GM23338 (cell line): ENCODE measurements at regions not wholly inside any gene's neighbourhood (a gene's known extent, or its start where the extent isn't known, plus 50 kb on each side); places are given as distances from the start of the nearest gene placed in this dataset.

Experiments used
- ATAC-seq: fragments of 200-7000 bp; cut with Tn5 transposase; 3 replicates; pipeline ENCODE4 v1.9.1; 2020
- DNase-seq: peaks from one replicate; pipeline ENCODE4 v3.0.0-alpha.2; 2015; ENCODE audit warnings: low spot score
- H2AFZ ChIP-seq: fragments of 200-600 bp; sonication (generic); 2 replicates; pipeline ENCODE4 v1.8.0; 2016; ENCODE audit warnings: antibody characterized with exemption, mild to moderate bottlenecking, moderate library complexity
- H3F3A ChIP-seq: fragments of 200-600 bp; sonication (generic); replicated peaks from 2 replicates; pipeline ENCODE4 v1.8.0; 2017; ENCODE audit warnings: antibody characterized with exemption, mixed run types, low read depth
- H3K27ac ChIP-seq: fragments of 200-600 bp; sonication (generic); 2 replicates; pipeline ENCODE4 v1.6.1; 2016; ENCODE audit warnings: low read depth
- H3K27me3 ChIP-seq: fragments of 200-600 bp; sonication (generic); 2 replicates; pipeline ENCODE4 v1.8.0; 2016; ENCODE audit warnings: mild to moderate bottlenecking, mixed run types, moderate library complexity; ENCODE audit not compliant: insufficient read depth
- H3K36me3 ChIP-seq: fragments of 200-600 bp; sonication (generic); 2 replicates; pipeline ENCODE4 v1.8.0; 2016; ENCODE audit warnings: mild to moderate bottlenecking; ENCODE audit not compliant: insufficient read depth
- H3K4me1 ChIP-seq: fragments of 200-600 bp; sonication (generic); 2 replicates; pipeline ENCODE4 v1.8.0; 2016; ENCODE audit warnings: mild to moderate bottlenecking, moderate library complexity; ENCODE audit not compliant: insufficient read depth
- H3K4me2 ChIP-seq: fragments of 200-600 bp; sonication (generic); 2 replicates; pipeline ENCODE4 v1.7.1; 2017; ENCODE audit warnings: mixed run types
- H3K4me3 ChIP-seq: fragments of 200-600 bp; sonication (generic); 2 replicates; pipeline ENCODE4 v1.6.1; 2016; ENCODE audit warnings: mixed run types
- H3K79me2 ChIP-seq: fragments of 200-600 bp; sonication (generic); replicated peaks from 2 replicates; pipeline ENCODE4 v1.8.0; 2017; ENCODE audit warnings: mild to moderate bottlenecking; ENCODE audit not compliant: insufficient read depth
- H3K9me2 ChIP-seq: fragments of 200-600 bp; sonication (generic); 2 replicates; pipeline ENCODE4 v1.8.0; 2017; ENCODE audit not compliant: insufficient read depth
- H4K20me1 ChIP-seq: fragments of 200-600 bp; sonication (generic); replicated peaks from 2 replicates; pipeline ENCODE4 v1.8.0; 2017; ENCODE audit warnings: mild to moderate bottlenecking; ENCODE audit not compliant: insufficient read depth
- H3K27ac Mint-ChIP-seq: 2 replicates; pipeline ENCODE4 v1.8.0; 2020; ENCODE audit warnings: inconsistent platforms, mild to moderate bottlenecking, moderate library complexity, mixed read lengths
- H3K27me3 Mint-ChIP-seq: 3 replicates; pipeline ENCODE4 v1.8.0; 2022; ENCODE audit warnings: low read depth, mild to moderate bottlenecking, moderate library complexity, mixed read lengths, inconsistent platforms; ENCODE audit not compliant: insufficient read depth, poor library complexity
- H3K36me3 Mint-ChIP-seq: 3 replicates; pipeline ENCODE4 v1.8.0; 2021; ENCODE audit warnings: low read depth, mild to moderate bottlenecking, inconsistent platforms, moderate library complexity, mixed read lengths
- H3K4me1 Mint-ChIP-seq: 3 replicates; pipeline ENCODE4 v1.8.0; 2020; ENCODE audit warnings: mild to moderate bottlenecking, inconsistent platforms, mixed read lengths
- H3K4me3 Mint-ChIP-seq: 3 replicates; pipeline ENCODE4 v1.8.0; 2021; ENCODE audit warnings: moderate library complexity, mild to moderate bottlenecking, inconsistent platforms, mixed read lengths
- H3K9me3 Mint-ChIP-seq: 3 replicates; pipeline ENCODE4 v1.8.0; 2020; ENCODE audit warnings: moderate library complexity, mild to moderate bottlenecking, inconsistent platforms, mixed read lengths
- CREB1 ChIP-seq: fragments of 250-450 bp; sonication (Bioruptor Pico); IDR thresholded peaks from 2 replicates; pipeline ENCODE4 v1.5.0; 2020; ENCODE audit warnings: low read depth, mild to moderate bottlenecking, moderate library complexity
- EZH2 ChIP-seq: fragments of 200-600 bp; sonication (generic); IDR thresholded peaks from one replicate; pipeline ENCODE4 v1.8.0; 2017; ENCODE audit warnings: antibody characterized with exemption, mild to moderate bottlenecking, low read depth; ENCODE audit not compliant: unreplicated experiment
- EZH2phosphoT487 ChIP-seq: fragments of 200-600 bp; sonication (generic); IDR thresholded peaks from one replicate; pipeline ENCODE4 v1.8.1; 2018; ENCODE audit warnings: antibody characterized with exemption; ENCODE audit not compliant: unreplicated experiment
- JUNB ChIP-seq: IDR thresholded peaks from one replicate; pipeline ENCODE4 v1.6.1; 2016; ENCODE audit warnings: antibody characterized with exemption; ENCODE audit not compliant: unreplicated experiment
- STAT1 ChIP-seq: IDR thresholded peaks from one replicate; pipeline ENCODE4 v1.6.1; 2016; ENCODE audit warnings: antibody characterized with exemption; ENCODE audit not compliant: unreplicated experiment
- TF ChIP-seq, protein P1 (sequence below), 2 experiments: fragments of 200-600 bp in 1 of 2; sonication (generic) in 1 of 2; conservative IDR thresholded peaks; 2 replicates each; pipeline versions ENCODE4 v1.5.1 to v1.6.1; 2016 to 2017; ENCODE audit warnings: antibody characterized with exemption in 2 of 2, low read depth in 2 of 2, mild to moderate bottlenecking in 2 of 2, moderate library complexity in 1 of 2
- TF ChIP-seq, protein P2 (sequence below): IDR thresholded peaks from 2 replicates; pipeline ENCODE4 v1.6.1; 2016; ENCODE audit warnings: antibody characterized with exemption
- TF ChIP-seq, protein P3 (sequence below): fragments of 250-450 bp; sonication (Bioruptor Pico); IDR thresholded peaks from 2 replicates; pipeline ENCODE4 v1.5.0; 2020; ENCODE audit warnings: mild to moderate bottlenecking, moderate library complexity

DNA sequence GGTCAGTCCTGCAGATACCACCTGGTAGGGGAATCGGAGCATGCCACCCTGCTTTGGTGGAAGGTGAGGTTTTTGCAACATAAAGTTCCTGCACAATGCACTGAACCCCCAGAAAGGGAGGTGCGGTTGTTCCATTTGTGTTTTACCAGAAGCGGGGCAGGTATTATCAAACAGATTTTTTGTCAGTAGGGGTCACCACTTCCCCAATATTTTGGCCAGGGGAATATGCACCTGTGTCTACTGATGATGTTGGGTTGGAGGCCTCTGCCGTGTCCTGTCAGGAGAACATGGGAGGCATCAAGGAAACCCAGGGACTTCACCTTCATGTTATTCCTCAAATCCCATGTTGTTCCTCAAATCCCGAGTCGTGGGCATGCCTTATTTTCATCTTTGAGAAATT, 438.7 kb downstream of the NTRK2 start:
- Histone ChIP-seq H3K4me2 (no peak overlapping the region), H3K9me2 (no peaks in the 10 kb centered on the region), H3K27ac (no peak overlapping the region), H3K36me3 (no peaks in the 10 kb centered on the region), H4K20me1 (no peaks in the 10 kb centered on the region), H3K27me3 (no peaks in the 10 kb centered on the region), H3K79me2 (no peaks in the 10 kb centered on the region), H3K4me3 (no peak overlapping the region), H3F3A (no peaks in the 10 kb centered on the region), H3K4me1 (no peaks in the 10 kb centered on the region), H2AFZ (peak overlapping the region; percentile 8; the same call in 1 of the 2 replicates)
- H3K4me1 Mint-ChIP-seq = no peaks in the 10 kb centered on the region
- no peak overlapping the region for H3K27ac Mint-ChIP-seq
- no peaks in the 10 kb centered on the region for H3K36me3 Mint-ChIP-seq
- H3K27me3 Mint-ChIP-seq = no peaks in the 10 kb centered on the region
- no peak overlapping the region for H3K4me3 Mint-ChIP-seq
- no peaks in the 10 kb centered on the region for H3K9me3 Mint-ChIP-seq
- ATAC-seq (no peak), DNase-seq (no peak)
- TF ChIP-seq EZH2phosphoT487 (no peak), EZH2 (no peak), CREB1 (CRISPR knock-in tag) (no peak)
- TF ChIP-seq, protein P1, sequence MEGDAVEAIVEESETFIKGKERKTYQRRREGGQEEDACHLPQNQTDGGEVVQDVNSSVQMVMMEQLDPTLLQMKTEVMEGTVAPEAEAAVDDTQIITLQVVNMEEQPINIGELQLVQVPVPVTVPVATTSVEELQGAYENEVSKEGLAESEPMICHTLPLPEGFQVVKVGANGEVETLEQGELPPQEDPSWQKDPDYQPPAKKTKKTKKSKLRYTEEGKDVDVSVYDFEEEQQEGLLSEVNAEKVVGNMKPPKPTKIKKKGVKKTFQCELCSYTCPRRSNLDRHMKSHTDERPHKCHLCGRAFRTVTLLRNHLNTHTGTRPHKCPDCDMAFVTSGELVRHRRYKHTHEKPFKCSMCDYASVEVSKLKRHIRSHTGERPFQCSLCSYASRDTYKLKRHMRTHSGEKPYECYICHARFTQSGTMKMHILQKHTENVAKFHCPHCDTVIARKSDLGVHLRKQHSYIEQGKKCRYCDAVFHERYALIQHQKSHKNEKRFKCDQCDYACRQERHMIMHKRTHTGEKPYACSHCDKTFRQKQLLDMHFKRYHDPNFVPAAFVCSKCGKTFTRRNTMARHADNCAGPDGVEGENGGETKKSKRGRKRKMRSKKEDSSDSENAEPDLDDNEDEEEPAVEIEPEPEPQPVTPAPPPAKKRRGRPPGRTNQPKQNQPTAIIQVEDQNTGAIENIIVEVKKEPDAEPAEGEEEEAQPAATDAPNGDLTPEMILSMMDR (conservative IDR thresholded peaks at IDR 0.05; ENCODE audit: low read depth in 2 of 2) = peak; percentile 25 to 52; a peak in 2 of 4 replicates
- TF ChIP-seq, protein P2, sequence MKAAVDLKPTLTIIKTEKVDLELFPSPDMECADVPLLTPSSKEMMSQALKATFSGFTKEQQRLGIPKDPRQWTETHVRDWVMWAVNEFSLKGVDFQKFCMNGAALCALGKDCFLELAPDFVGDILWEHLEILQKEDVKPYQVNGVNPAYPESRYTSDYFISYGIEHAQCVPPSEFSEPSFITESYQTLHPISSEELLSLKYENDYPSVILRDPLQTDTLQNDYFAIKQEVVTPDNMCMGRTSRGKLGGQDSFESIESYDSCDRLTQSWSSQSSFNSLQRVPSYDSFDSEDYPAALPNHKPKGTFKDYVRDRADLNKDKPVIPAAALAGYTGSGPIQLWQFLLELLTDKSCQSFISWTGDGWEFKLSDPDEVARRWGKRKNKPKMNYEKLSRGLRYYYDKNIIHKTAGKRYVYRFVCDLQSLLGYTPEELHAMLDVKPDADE = no peak

DNA sequence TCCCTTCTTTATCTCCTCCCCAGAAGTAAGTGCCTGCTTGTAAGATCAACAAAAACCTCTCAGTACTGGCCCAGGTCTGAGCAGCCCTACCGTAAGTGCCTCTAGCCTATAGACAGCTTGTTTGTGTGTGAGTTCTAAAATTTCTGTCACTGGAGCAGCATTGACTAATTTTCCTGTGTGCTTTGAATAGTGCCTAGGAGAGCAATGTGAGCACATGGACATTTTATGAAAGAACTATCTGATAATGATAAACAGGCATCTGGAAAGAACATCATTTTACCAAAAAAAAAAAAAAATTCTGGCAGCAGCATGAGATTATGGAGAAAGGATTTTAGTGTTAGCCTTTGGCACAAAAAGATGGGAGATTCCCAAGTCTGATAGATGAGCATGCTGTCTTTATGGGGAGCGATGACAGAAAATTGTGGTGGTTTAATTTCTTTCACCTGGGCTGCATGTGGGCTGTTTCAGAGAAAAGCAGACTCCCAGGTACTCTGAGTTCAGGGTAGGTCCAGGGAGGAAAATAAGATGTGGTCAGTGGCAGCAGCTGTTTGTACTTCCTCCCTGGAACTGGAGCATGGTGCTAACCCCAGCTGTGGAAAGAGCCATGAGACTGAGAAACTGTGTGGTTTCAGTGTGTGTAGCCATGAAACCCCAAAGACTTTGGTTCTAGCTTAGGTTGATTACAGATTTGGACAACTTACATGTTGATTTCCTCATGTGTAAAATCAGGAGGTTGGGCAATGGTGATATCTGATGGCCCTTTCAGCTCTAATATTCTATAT, 419.9 kb downstream of the NTRK2 start:
- H3K4me3 ChIP-seq = no peak overlapping the region
- Mint-ChIP-seq H3K4me1 (peaks cover 6% of the 10 kb centered on the region), H3K27me3 (no peaks in the 10 kb centered on the region), H3K4me3 (no peak overlapping the region), H3K36me3 (no peaks in the 10 kb centered on the region), H3K9me3 (no peaks in the 10 kb centered on the region; the same call in 2 of the 3 replicates), H3K27ac (no peak overlapping the region)
- no peaks in the 10 kb centered on the region for H3K36me3 ChIP-seq
- no peak overlapping the region for H3K4me2 ChIP-seq
- DNase-seq = no peak
- TF ChIP-seq STAT1 = no peak
- TF ChIP-seq JUNB = no peak
- TF ChIP-seq, protein P3, sequence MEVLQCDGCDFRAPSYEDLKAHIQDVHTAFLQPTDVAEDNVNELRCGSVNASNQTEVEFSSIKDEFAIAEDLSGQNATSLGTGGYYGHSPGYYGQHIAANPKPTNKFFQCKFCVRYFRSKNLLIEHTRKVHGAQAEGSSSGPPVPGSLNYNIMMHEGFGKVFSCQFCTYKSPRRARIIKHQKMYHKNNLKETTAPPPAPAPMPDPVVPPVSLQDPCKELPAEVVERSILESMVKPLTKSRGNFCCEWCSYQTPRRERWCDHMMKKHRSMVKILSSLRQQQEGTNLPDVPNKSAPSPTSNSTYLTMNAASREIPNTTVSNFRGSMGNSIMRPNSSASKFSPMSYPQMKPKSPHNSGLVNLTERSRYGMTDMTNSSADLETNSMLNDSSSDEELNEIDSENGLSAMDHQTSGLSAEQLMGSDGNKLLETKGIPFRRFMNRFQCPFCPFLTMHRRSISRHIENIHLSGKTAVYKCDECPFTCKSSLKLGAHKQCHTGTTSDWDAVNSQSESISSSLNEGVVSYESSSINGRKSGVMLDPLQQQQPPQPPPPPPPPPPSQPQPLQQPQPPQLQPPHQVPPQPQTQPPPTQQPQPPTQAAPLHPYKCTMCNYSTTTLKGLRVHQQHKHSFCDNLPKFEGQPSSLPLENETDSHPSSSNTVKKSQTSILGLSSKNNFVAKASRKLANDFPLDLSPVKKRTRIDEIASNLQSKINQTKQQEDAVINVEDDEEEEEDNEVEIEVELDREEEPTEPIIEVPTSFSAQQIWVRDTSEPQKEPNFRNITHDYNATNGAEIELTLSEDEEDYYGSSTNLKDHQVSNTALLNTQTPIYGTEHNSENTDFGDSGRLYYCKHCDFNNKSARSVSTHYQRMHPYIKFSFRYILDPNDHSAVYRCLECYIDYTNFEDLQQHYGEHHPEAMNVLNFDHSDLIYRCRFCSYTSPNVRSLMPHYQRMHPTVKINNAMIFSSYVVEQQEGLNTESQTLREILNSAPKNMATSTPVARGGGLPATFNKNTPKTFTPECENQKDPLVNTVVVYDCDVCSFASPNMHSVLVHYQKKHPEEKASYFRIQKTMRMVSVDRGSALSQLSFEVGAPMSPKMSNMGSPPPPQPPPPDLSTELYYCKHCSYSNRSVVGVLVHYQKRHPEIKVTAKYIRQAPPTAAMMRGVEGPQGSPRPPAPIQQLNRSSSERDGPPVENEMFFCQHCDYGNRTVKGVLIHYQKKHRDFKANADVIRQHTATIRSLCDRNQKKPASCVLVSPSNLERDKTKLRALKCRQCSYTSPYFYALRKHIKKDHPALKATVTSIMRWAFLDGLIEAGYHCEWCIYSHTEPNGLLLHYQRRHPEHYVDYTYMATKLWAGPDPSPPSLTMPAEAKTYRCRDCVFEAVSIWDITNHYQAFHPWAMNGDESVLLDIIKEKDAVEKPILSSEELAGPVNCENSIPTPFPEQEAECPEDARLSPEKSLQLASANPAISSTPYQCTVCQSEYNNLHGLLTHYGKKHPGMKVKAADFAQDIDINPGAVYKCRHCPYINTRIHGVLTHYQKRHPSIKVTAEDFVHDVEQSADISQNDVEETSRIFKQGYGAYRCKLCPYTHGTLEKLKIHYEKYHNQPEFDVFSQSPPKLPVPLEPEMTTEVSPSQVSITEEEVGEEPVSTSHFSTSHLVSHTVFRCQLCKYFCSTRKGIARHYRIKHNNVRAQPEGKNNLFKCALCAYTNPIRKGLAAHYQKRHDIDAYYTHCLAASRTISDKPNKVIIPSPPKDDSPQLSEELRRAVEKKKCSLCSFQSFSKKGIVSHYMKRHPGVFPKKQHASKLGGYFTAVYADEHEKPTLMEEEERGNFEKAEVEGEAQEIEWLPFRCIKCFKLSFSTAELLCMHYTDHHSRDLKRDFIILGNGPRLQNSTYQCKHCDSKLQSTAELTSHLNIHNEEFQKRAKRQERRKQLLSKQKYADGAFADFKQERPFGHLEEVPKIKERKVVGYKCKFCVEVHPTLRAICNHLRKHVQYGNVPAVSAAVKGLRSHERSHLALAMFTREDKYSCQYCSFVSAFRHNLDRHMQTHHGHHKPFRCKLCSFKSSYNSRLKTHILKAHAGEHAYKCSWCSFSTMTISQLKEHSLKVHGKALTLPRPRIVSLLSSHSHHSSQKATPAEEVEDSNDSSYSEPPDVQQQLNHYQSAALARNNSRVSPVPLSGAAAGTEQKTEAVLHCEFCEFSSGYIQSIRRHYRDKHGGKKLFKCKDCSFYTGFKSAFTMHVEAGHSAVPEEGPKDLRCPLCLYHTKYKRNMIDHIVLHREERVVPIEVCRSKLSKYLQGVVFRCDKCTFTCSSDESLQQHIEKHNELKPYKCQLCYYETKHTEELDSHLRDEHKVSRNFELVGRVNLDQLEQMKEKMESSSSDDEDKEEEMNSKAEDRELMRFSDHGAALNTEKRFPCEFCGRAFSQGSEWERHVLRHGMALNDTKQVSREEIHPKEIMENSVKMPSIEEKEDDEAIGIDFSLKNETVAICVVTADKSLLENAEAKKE (CRISPR knock-in tag) = no peak
- no peak for TF ChIP-seq EZH2phosphoT487
- no peak for TF ChIP-seq CREB1 (CRISPR knock-in tag)
- no peak overlapping the region for H2AFZ ChIP-seq
- ATAC-seq = no peak
- no peaks in the 10 kb centered on the region for H3K27me3 ChIP-seq
- H3F3A ChIP-seq = no peaks in the 10 kb centered on the region
- H3K27ac ChIP-seq = no peak overlapping the region
- H3K79me2 ChIP-seq = no peaks in the 10 kb centered on the region
- no peaks in the 10 kb centered on the region for H4K20me1 ChIP-seq
- H3K4me1 ChIP-seq = no peaks in the 10 kb centered on the region
- 0 out of 2 replicates have a peak, but pooled peaks cover 6% of the 10 kb centered on the region for H3K9me2 ChIP-seq
